ENCODE measurements at regions not wholly inside any gene's neighbourhood (a gene's known extent, or its start where the extent isn't known, plus 50 kb on each side); places are given as distances from the start of the nearest gene placed in this dataset.

DNA sequence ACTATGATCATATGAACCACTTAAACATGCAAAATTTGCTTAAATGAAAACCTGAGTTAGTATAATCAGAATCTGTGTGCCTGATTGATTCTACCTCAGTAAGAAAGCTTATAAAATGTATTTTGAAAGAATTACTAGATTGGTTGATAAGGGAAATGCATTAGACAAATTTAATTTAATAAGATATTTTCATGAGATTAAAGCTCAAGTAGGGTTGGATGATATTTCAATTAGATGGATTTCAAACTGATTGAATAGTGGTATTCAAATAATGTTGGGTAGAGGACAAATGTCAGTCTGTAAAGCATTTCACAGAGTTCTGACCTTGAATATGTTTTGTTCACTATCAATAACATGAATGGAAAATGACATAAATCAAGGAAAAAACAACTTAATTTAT, 780.4 kb upstream of the ALCAM start:
- Histone ChIP-seq H3K27ac (ENCODE audit: low read depth in 1 of 2, low read length in 2 of 2) (no peak overlapping the region), H3K4me3 (ENCODE audit: low read length) (no peak overlapping the region), H3K36me3 (ENCODE audit: insufficient read depth, low read length) (no peaks in the 10 kb centered on the region), H3K4me1 (ENCODE audit: insufficient read depth, low read length) (no peaks in the 10 kb centered on the region), H3K9me3 (ENCODE audit: control insufficient read depth in 1 of 2, insufficient read depth in 1 of 2, low read length in 2 of 2) (no peaks in the 10 kb centered on the region), H3K27me3 (ENCODE audit: control insufficient read depth in 1 of 2, insufficient read depth in 2 of 2, low read length in 2 of 2) (no peaks in the 10 kb centered on the region)
- H3K36me3 Mint-ChIP-seq (ENCODE audit: low read depth), result no peaks in the 10 kb centered on the region
- peaks cover 6% of the 10 kb centered on the region for H3K27me3 Mint-ChIP-seq
- no peak overlapping the region for H3K4me3 Mint-ChIP-seq
- no peaks in the 10 kb centered on the region for H3K4me1 Mint-ChIP-seq (ENCODE audit: low read depth)
- intact Hi-C loops (cut with DNase I, micrococcal nuclease), result no loop called here
- ChIA-PET CTCF (interaction anchor here (0.7 kb wide), 1 partner anchor 15 kb away, joined by 3 read pairs; no protein-coding TSS in a partner anchor), POLR2A (no interaction called here)
- H3K9me3 Mint-ChIP-seq, result no peaks in the 10 kb centered on the region
- no peak for ATAC-seq (ENCODE audit: poor library complexity)
- no peak overlapping the region for H3K27ac Mint-ChIP-seq
- TF ChIP-seq, protein P1, sequence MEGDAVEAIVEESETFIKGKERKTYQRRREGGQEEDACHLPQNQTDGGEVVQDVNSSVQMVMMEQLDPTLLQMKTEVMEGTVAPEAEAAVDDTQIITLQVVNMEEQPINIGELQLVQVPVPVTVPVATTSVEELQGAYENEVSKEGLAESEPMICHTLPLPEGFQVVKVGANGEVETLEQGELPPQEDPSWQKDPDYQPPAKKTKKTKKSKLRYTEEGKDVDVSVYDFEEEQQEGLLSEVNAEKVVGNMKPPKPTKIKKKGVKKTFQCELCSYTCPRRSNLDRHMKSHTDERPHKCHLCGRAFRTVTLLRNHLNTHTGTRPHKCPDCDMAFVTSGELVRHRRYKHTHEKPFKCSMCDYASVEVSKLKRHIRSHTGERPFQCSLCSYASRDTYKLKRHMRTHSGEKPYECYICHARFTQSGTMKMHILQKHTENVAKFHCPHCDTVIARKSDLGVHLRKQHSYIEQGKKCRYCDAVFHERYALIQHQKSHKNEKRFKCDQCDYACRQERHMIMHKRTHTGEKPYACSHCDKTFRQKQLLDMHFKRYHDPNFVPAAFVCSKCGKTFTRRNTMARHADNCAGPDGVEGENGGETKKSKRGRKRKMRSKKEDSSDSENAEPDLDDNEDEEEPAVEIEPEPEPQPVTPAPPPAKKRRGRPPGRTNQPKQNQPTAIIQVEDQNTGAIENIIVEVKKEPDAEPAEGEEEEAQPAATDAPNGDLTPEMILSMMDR (IDR thresholded peaks at IDR 0.05), result no peak
- DNase-seq, result no peak

DNA sequence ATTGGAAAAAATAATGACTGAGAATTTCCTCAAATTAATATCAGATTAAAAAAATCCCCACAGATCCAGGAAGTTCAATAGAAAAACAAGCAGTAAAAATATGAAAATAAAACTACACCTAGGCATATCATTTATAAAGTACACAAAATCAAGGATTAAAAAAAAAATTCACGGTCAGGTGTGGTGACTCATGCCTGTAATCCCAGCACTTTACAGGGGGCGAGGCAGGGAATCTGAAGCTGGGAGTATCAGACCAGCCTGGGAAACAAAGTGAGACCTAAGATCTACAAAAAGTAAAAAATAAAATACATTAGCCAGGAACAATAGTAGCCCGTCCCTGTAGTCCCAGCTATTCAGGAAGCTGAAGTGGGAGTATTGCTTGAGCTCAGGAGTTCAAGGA, 778.3 kb upstream of the ALCAM start:
- TF ChIP-seq, protein P1 (IDR thresholded peaks at IDR 0.05), result no peak
- intact Hi-C loops (cut with DNase I, micrococcal nuclease), result no loop called here
- Histone ChIP-seq H3K27me3 (ENCODE audit: control insufficient read depth in 1 of 2, insufficient read depth in 2 of 2, low read length in 2 of 2) (no peaks in the 10 kb centered on the region), H3K9me3 (ENCODE audit: control insufficient read depth in 1 of 2, insufficient read depth in 1 of 2, low read length in 2 of 2) (no peaks in the 10 kb centered on the region), H3K4me3 (ENCODE audit: low read length) (no peak overlapping the region), H3K27ac (ENCODE audit: low read depth in 1 of 2, low read length in 2 of 2) (no peak overlapping the region), H3K36me3 (ENCODE audit: insufficient read depth, low read length) (no peaks in the 10 kb centered on the region), H3K4me1 (ENCODE audit: insufficient read depth, low read length) (no peaks in the 10 kb centered on the region)
- Mint-ChIP-seq H3K27me3 (peaks cover 6% of the 10 kb centered on the region), H3K27ac (no peak overlapping the region), H3K36me3 (ENCODE audit: low read depth) (no peaks in the 10 kb centered on the region), H3K4me3 (no peak overlapping the region), H3K9me3 (no peaks in the 10 kb centered on the region), H3K4me1 (ENCODE audit: low read depth) (no peaks in the 10 kb centered on the region)
- DNase-seq, result no peak
- ChIA-PET CTCF (no interaction called here), POLR2A (no interaction called here)
- no peak for ATAC-seq (ENCODE audit: poor library complexity)

DNA sequence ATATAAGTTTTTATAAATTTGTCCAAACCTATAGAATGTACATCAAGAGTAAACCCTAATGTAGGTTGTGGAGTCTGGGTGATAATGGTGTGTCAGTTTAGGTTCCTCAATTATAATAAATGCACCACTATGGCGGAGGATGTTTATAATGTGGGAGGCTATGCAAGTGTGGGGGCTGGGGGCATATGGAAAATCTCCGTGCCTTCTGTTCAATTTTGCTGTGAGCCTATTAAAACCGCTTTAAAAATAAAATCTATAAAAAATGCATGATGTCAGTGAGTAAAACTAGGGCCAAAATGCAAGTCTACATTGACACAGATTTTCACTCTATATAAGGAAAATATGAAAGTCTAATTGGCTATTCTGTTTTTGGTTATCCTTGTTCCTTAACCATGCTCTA, 774.9 kb upstream of the ALCAM start:
- no peak for DNase-seq
- Histone ChIP-seq H3K36me3 (ENCODE audit: insufficient read depth, low read length) (no peaks in the 10 kb centered on the region), H3K4me1 (ENCODE audit: insufficient read depth, low read length) (no peaks in the 10 kb centered on the region), H3K27me3 (ENCODE audit: control insufficient read depth in 1 of 2, insufficient read depth in 2 of 2, low read length in 2 of 2) (no peaks in the 10 kb centered on the region), H3K4me3 (ENCODE audit: low read length) (no peak overlapping the region), H3K27ac (ENCODE audit: low read depth in 1 of 2, low read length in 2 of 2) (no peak overlapping the region), H3K9me3 (ENCODE audit: control insufficient read depth in 1 of 2, insufficient read depth in 1 of 2, low read length in 2 of 2) (no peaks in the 10 kb centered on the region)
- no peaks in the 10 kb centered on the region for H3K36me3 Mint-ChIP-seq (ENCODE audit: low read depth)
- no peaks in the 10 kb centered on the region for H3K9me3 Mint-ChIP-seq
- ChIA-PET CTCF (no interaction called here), POLR2A (no interaction called here)
- H3K4me1 Mint-ChIP-seq (ENCODE audit: low read depth), result no peaks in the 10 kb centered on the region
- no peak overlapping the region for H3K27ac Mint-ChIP-seq
- ATAC-seq (ENCODE audit: poor library complexity), result no peak
- H3K4me3 Mint-ChIP-seq, result no peak overlapping the region
- TF ChIP-seq, protein P1 (IDR thresholded peaks at IDR 0.05), result no peak
- peaks cover 6% of the 10 kb centered on the region for H3K27me3 Mint-ChIP-seq
- intact Hi-C loops (cut with DNase I, micrococcal nuclease), result loop anchor here in 1 of 2 experiments (10.0 kb wide), 1 partner anchor 923 kb away; no protein-coding TSS in a partner anchor
